ENCODE measurements at regions not wholly inside any gene's neighbourhood (a gene's known extent, or its start where the extent isn't known, plus 50 kb on each side); places are given as distances from the start of the nearest gene placed in this dataset.

- TF ChIP-seq EZH2phosphoT487 (IDR thresholded peaks at IDR 0.05; ENCODE audit: insufficient read depth, low read depth) (no peak), EZH2 (IDR thresholded peaks at IDR 0.05; ENCODE audit: insufficient read depth, poor library complexity, severe bottlenecking) (no peak)
These were observed 1353.5 kb downstream of the ROBO1 start for GRCh38 chr3:78414261-78414660.

Measured in GM23248 (cell line).